GM12872 (cell line): ENCODE measurements at regions not wholly inside any gene's neighbourhood (a gene's known extent, or its start where the extent isn't known, plus 50 kb on each side); places are given as distances from the start of the nearest gene placed in this dataset.

Source experiments
- TF ChIP-seq, protein P1 (sequence below): IDR thresholded peaks from 3 replicates; pipeline ENCODE4 v1.5.1; 2011; ENCODE audit warnings: low read depth, mild to moderate bottlenecking, low read length, moderate library complexity; ENCODE audit not compliant: insufficient read depth

DNA sequence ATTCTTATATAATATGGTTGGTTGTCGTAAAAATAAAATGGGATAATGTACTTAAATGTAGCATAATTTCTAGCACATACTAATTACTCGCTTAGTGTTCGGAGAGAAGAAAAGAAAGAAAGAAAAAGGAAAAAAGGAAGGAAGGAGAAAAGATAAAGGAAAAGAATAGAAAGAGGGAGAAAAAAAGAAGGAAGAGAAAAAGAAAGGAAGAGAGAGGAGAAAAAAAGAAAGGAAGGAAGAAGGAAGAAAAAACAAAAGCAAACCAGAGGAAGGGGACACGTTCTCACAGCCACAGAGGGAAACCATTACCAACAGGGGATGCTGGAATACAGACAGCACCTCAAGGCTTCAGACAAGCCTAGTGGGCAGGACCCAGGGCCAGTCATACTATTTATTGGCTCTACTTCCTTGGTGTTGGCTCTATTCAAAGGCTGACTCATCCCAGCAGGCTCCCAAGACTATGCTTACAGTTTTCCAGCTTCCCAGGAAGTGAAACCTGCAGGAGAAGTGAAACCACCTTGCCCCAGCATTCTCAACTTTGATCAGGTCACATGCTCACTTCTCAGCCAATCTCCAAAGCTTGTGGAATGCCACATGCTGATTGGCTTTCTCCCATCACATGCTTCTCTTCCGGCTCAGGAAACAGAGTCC lies 273.5 kb upstream of the IRX5 start:
- TF ChIP-seq, protein P1, sequence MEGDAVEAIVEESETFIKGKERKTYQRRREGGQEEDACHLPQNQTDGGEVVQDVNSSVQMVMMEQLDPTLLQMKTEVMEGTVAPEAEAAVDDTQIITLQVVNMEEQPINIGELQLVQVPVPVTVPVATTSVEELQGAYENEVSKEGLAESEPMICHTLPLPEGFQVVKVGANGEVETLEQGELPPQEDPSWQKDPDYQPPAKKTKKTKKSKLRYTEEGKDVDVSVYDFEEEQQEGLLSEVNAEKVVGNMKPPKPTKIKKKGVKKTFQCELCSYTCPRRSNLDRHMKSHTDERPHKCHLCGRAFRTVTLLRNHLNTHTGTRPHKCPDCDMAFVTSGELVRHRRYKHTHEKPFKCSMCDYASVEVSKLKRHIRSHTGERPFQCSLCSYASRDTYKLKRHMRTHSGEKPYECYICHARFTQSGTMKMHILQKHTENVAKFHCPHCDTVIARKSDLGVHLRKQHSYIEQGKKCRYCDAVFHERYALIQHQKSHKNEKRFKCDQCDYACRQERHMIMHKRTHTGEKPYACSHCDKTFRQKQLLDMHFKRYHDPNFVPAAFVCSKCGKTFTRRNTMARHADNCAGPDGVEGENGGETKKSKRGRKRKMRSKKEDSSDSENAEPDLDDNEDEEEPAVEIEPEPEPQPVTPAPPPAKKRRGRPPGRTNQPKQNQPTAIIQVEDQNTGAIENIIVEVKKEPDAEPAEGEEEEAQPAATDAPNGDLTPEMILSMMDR, result no peak

DNA sequence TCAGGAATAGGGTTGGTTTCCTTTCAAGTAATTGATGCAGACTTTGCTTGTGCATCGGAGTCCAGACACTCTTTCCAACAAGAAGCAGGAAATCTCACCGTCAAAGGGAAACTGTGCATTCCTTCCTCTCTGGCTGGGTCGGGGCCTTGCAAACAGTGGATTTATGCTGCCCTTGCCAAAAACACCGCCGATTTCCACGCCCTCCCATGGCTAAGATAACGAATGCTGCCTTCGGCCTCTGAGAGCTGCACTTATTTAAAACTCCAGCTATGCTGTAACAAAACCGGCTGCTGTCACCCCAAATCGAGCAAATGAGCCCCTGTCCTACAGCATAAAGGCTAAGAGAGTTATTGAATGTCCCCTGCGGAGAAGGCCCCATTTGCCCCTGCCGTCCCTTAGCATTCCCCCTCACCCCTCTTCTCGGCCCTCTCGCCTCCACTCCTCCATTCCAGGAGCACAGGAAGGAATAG lies 275.5 kb upstream of the IRX5 start:
- TF ChIP-seq, protein P1, result no peak

- TF ChIP-seq, protein P1, result no peak
Measured at GRCh38 chr16:54654429-54654828, 276.2 kb upstream of the IRX5 start.

DNA sequence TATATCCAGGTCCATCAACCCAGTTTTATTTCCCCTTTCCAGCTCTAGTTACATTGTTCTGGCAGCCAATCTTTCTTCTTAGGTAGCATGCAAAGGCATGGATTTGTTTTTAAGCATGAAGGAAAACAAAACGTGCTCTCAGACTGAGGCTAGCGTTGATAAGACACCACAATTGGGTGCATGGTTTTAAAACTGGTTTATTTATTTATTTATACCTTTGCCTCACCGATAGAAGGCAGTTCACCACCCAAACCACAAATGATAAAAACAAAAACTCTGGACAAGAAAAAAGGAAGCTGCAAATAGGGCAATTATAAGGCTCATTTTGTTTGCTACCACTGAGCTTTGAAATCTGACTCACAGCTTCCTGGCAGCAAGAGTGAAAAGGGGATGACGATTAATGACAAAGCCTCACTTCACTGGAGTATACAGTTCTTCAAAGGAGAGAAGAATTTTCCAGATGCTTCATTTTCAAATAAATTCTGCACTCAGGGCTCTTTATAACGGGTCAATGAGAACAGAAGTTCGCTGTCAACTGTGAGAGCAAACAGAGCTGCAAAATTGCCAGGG lies 278.4 kb upstream of the IRX5 start:
- TF ChIP-seq, protein P1, result no peak

DNA sequence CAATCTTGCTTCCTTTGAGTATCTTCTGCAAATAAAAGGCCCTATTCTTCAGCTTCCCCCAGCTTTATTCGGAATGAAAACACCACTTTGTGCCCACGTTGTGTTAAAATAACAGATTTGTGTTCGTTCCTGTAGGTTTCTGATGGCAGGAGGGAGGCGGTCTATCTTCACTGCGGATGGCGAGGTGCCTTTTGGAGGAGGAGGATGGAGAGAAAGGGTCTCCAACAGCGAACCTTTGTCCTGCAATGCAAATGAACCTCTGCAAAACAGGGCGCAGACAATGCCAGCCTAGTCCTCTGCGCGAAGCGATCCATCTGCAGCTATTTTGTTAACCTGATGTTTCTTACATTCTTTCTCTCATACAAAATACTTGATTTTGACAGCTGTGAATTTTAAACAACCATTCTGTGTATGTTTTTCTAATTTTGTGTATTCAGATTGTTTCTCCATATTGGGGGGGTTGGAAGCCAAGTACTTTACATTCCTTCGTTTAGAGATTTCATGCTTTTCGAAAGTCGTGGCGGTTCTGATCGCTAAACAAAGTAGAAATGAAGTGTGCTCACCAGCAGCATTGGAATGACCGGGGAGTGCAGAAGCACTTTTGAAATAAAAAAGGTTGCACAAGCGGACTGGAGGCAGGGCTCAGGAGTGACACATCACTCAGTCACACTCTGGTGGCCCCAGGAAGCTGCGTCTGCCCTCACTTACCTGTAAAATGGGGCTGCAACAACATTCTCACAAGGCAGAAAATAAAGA lies 279.0 kb upstream of the IRX5 start:
- TF ChIP-seq, protein P1, result no peak

- TF ChIP-seq, protein P1, result no peak
Measured at GRCh38 chr16:54649876-54650275, 280.8 kb upstream of the IRX5 start.

DNA sequence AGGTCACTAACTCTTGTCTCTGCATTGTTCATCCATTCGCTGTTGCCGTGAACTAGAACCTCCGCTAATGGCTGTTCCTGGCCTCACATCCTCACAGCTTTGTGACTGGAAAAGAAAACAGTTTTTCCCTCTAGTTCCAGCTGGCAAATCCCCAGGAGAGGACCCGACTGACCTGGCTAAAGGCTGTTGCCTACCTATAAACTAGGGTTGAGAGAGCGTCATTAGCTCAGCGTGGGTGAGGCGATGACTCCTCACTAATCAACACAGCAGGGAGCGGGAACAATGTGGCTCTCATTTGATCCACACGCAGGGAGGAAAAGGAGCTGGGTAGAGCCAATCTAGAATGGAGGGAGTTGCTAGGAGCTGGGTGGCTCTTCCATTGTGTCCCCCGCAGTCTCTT lies 282.1 kb upstream of the IRX5 start:
- TF ChIP-seq, protein P1, result no peak
